HEK293 (cell line): ENCODE measurements at regions not wholly inside any gene's neighbourhood (a gene's known extent, or its start where the extent isn't known, plus 50 kb on each side); places are given as distances from the start of the nearest gene placed in this dataset.
"Not testable (repeated sequence)": the region's sequence is repeated elsewhere in the genome, so short reads cannot be mapped to it uniquely, and the experiment has no call there.

Experiments used
- CTCF ChIA-PET: fragments of 350-600 bp; formaldehyde crosslinking; extraction: SDS; loops from one replicate; lab custom pipeline; 2021; ENCODE audit warnings: antibody characterized with exemption; lab: Yijun Ruan, JAX
- POLR2A ChIA-PET: fragments of 300-600 bp; formaldehyde crosslinking; extraction: SDS; loops from one replicate; lab custom pipeline; 2020; ENCODE audit warnings: antibody characterized with exemption, inconsistent platforms; lab: Yijun Ruan, JAX
- H3K27ac ChIP-seq: fragments of 200-500 bp; sonication (Bioruptor generic); 2 replicates; pipeline ENCODE4 v1.5.1; 2014; ENCODE audit warnings: low read depth, low read length, control low read depth, inconsistent platforms; ENCODE audit errors: extremely low read depth
- H3K36me3 ChIP-seq, 2 experiments: fragments of 200-500 bp in 1 of 2; sonication (Bioruptor generic) in 1 of 2; 1 replicate in 1 of 2; 2 replicates in 1 of 2; pipeline ENCODE4 v1.5.1; 2014 to 2017; ENCODE audit warnings: inconsistent platforms in 2 of 2, low read length in 2 of 2; ENCODE audit not compliant: control insufficient read depth in 2 of 2, insufficient read depth in 1 of 2
- H3K4me1 ChIP-seq: fragments of 200-500 bp; sonication (Bioruptor generic); 2 replicates; pipeline ENCODE4 v1.5.1; 2014; ENCODE audit warnings: mild to moderate bottlenecking, low read length, inconsistent platforms; ENCODE audit not compliant: control insufficient read depth, insufficient read depth
- H3K4me3 ChIP-seq: 2 replicates; pipeline ENCODE4 v1.5.1; 2011; ENCODE audit warnings: low read depth, mild to moderate bottlenecking, control low read depth, low read length, moderate library complexity
- H3K9me3 ChIP-seq: fragments of 200-500 bp; sonication (Bioruptor generic); 2 replicates; pipeline ENCODE4 v1.5.1; 2014; ENCODE audit warnings: low read depth, low read length, inconsistent platforms; ENCODE audit not compliant: control insufficient read depth, insufficient read depth
- HIC1 ChIP-seq: fragments of 450-650 bp; formaldehyde crosslinking; IDR thresholded peaks from 2 replicates; pipeline ENCODE4 v1.5.1; 2016; ENCODE audit warnings: missing biosample characterization, missing genetic modification characterization
- KLF1 ChIP-seq: fragments of 450-650 bp; formaldehyde crosslinking; IDR thresholded peaks from 2 replicates; pipeline ENCODE4 v1.5.1; 2016; ENCODE audit warnings: missing biosample characterization, missing genetic modification characterization
- MEIS1 ChIP-seq: sonication (generic); formaldehyde crosslinking; IDR thresholded peaks from 2 replicates; pipeline ENCODE4 v1.8.1; 2022; ENCODE audit warnings: missing genetic modification reagents, mild to moderate bottlenecking, borderline replicate concordance
- OVOL3 ChIP-seq: fragments of 450-650 bp; formaldehyde crosslinking; IDR thresholded peaks from 2 replicates; pipeline ENCODE4 v1.5.1; 2016; ENCODE audit warnings: missing biosample characterization, missing genetic modification characterization
- PRDM1 ChIP-seq: fragments of 450-650 bp; formaldehyde crosslinking; IDR thresholded peaks from 2 replicates; pipeline ENCODE4; 2016; ENCODE audit warnings: missing biosample characterization, missing genetic modification characterization
- SP3 ChIP-seq: fragments of 450-650 bp; formaldehyde crosslinking; IDR thresholded peaks from 2 replicates; pipeline ENCODE4 v1.5.1; 2016; ENCODE audit warnings: missing biosample characterization, missing genetic modification characterization
- ZBTB21 ChIP-seq: fragments of 450-650 bp; formaldehyde crosslinking; IDR thresholded peaks from 2 replicates; pipeline ENCODE4 v1.5.1; 2017; ENCODE audit warnings: missing biosample characterization, missing genetic modification characterization
- ZEB2 ChIP-seq: fragments of 450-650 bp; formaldehyde crosslinking; IDR thresholded peaks from 2 replicates; pipeline ENCODE4 v1.5.1; 2016; ENCODE audit warnings: missing biosample characterization, missing genetic modification characterization
- ZFP3 ChIP-seq: fragments of 450-650 bp; formaldehyde crosslinking; IDR thresholded peaks from 2 replicates; pipeline ENCODE4 v1.5.1; 2016; ENCODE audit warnings: low read depth, missing biosample characterization, missing genetic modification characterization
- ZNF24 ChIP-seq: fragments of 450-650 bp; formaldehyde crosslinking; IDR thresholded peaks from 2 replicates; pipeline ENCODE4 v1.5.1; 2016; ENCODE audit warnings: missing biosample characterization, missing genetic modification characterization
- ZNF394 ChIP-seq: fragments of 450-650 bp; formaldehyde crosslinking; IDR thresholded peaks from 2 replicates; pipeline ENCODE4 v1.5.1; 2016; ENCODE audit warnings: missing biosample characterization, missing genetic modification characterization, mild to moderate bottlenecking, moderate library complexity, borderline replicate concordance
- ZNF48 ChIP-seq: fragments of 450-650 bp; formaldehyde crosslinking; IDR thresholded peaks from 2 replicates; pipeline ENCODE4 v1.5.1; 2016; ENCODE audit warnings: missing biosample characterization, missing genetic modification characterization
- ZNF530 ChIP-seq: fragments of 450-650 bp; formaldehyde crosslinking; IDR thresholded peaks from 2 replicates; pipeline ENCODE4 v1.5.1; 2016; ENCODE audit warnings: low read depth, missing biosample characterization, missing genetic modification characterization
- ZNF600 ChIP-seq: fragments of 450-650 bp; formaldehyde crosslinking; IDR thresholded peaks from 2 replicates; pipeline ENCODE4 v1.5.1; 2016; ENCODE audit warnings: missing biosample characterization, missing genetic modification characterization
- ZNF621 ChIP-seq: fragments of 450-650 bp; formaldehyde crosslinking; IDR thresholded peaks from 2 replicates; pipeline ENCODE4 v1.5.1; 2017; ENCODE audit warnings: missing biosample characterization, missing genetic modification characterization
- ZNF701 ChIP-seq: fragments of 450-650 bp; formaldehyde crosslinking; IDR thresholded peaks from 2 replicates; pipeline ENCODE4 v1.5.1; 2016; ENCODE audit warnings: missing biosample characterization, missing genetic modification characterization
- ZNF777 ChIP-seq: fragments of 450-650 bp; formaldehyde crosslinking; IDR thresholded peaks from 2 replicates; pipeline ENCODE4 v1.5.1; 2017; ENCODE audit warnings: missing biosample characterization, missing genetic modification characterization, borderline replicate concordance
- TF ChIP-seq, protein P1 (sequence below): IDR thresholded peaks from 2 replicates; pipeline ENCODE4 v1.6.1; 2011; ENCODE audit warnings: mild to moderate bottlenecking, low read depth, low read length, borderline replicate concordance
- TF ChIP-seq, protein P2 (sequence below): fragments of 450-650 bp; formaldehyde crosslinking; IDR thresholded peaks from 2 replicates; pipeline ENCODE4 v1.5.1; 2016; ENCODE audit warnings: missing biosample characterization, missing genetic modification characterization
- TF ChIP-seq, protein P3 (sequence below): fragments of 450-650 bp; formaldehyde crosslinking; IDR thresholded peaks from 2 replicates; pipeline ENCODE4 v1.5.1; 2016; ENCODE audit warnings: missing biosample characterization, missing genetic modification characterization
- TF ChIP-seq, protein P4 (sequence below): fragments of 450-650 bp; formaldehyde crosslinking; IDR thresholded peaks from 2 replicates; pipeline ENCODE4 v1.5.1; 2016; ENCODE audit warnings: missing biosample characterization, missing genetic modification characterization

GRCh38 chr12:97985834-97986233, 523.2 kb downstream of the RMST start:
- CTCF ChIA-PET: no interaction called here
- no peaks in the 10 kb centered on the region for H3K4me1 ChIP-seq
- H3K36me3 ChIP-seq: no peaks in the 10 kb centered on the region
- no peaks in the 10 kb centered on the region for H3K9me3 ChIP-seq
- no peak overlapping the region for H3K27ac ChIP-seq
- TF ChIP-seq SP3 (tag by site-specific recombination): no peak
- TF ChIP-seq KLF1 (tag by site-specific recombination): no peak
- TF ChIP-seq, protein P1, sequence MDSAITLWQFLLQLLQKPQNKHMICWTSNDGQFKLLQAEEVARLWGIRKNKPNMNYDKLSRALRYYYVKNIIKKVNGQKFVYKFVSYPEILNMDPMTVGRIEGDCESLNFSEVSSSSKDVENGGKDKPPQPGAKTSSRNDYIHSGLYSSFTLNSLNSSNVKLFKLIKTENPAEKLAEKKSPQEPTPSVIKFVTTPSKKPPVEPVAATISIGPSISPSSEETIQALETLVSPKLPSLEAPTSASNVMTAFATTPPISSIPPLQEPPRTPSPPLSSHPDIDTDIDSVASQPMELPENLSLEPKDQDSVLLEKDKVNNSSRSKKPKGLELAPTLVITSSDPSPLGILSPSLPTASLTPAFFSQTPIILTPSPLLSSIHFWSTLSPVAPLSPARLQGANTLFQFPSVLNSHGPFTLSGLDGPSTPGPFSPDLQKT: no peak
- no peak for TF ChIP-seq OVOL3 (tag by site-specific recombination)
- TF ChIP-seq, protein P2, sequence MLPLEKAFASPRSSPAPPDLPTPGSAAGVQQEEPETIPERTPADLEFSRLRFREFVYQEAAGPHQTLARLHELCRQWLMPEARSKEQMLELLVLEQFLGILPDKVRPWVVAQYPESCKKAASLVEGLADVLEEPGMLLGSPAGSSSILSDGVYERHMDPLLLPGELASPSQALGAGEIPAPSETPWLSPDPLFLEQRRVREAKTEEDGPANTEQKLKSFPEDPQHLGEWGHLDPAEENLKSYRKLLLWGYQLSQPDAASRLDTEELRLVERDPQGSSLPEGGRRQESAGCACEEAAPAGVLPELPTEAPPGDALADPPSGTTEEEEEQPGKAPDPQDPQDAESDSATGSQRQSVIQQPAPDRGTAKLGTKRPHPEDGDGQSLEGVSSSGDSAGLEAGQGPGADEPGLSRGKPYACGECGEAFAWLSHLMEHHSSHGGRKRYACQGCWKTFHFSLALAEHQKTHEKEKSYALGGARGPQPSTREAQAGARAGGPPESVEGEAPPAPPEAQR: no peak
- no peak for TF ChIP-seq ZNF777 (tag by site-specific recombination)
- no peak for TF ChIP-seq ZEB2 (tag by site-specific recombination)
- no peak for TF ChIP-seq ZNF530 (tag by site-specific recombination)
- TF ChIP-seq ZNF394: no peak
- TF ChIP-seq ZNF600: no peak
- no peak for TF ChIP-seq ZNF48 (tag by site-specific recombination)
- TF ChIP-seq ZBTB21 (tag by site-specific recombination): no peak
- TF ChIP-seq, protein P3, sequence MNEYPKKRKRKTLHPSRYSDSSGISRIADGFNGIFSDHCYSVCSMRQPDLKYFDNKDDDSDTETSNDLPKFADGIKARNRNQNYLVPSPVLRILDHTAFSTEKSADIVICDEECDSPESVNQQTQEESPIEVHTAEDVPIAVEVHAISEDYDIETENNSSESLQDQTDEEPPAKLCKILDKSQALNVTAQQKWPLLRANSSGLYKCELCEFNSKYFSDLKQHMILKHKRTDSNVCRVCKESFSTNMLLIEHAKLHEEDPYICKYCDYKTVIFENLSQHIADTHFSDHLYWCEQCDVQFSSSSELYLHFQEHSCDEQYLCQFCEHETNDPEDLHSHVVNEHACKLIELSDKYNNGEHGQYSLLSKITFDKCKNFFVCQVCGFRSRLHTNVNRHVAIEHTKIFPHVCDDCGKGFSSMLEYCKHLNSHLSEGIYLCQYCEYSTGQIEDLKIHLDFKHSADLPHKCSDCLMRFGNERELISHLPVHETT: no peak
- TF ChIP-seq ZFP3 (tag by site-specific recombination): no peak
- TF ChIP-seq ZNF621: no peak
- TF ChIP-seq, protein P4, sequence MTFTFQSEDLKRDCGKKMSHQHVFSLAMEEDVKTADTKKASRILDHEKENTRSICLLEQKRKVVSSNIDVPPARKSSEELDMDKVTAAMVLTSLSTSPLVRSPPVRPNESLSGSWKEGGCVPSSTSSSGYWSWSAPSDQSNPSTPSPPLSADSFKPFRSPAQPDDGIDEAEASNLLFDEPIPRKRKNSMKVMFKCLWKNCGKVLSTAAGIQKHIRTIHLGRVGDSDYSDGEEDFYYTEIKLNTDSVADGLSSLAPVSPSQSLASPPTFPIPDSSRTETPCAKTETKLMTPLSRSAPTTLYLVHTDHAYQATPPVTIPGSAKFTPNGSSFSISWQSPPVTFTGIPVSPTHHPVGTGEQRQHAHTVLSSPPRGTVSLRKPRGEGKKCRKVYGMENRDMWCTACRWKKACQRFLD: no peak
- TF ChIP-seq MEIS1: no peak
- TF ChIP-seq ZNF24 (tag by site-specific recombination): no peak
- no peak for TF ChIP-seq HIC1
- no peak for TF ChIP-seq ZNF701
- TF ChIP-seq, all 188 proteins: peak for 0
- no peak overlapping the region for H3K4me3 ChIP-seq
- POLR2A ChIA-PET: no interaction called here

- H3K4me3 ChIP-seq, H3K27ac ChIP-seq, CTCF ChIA-PET: not testable (repeated sequence)
- peak; percentile 96 for TF ChIP-seq PRDM1
- TF ChIP-seq, all 188 proteins: peak for 1; not testable (repeated sequence) for 187
- POLR2A ChIA-PET, H3K36me3 ChIP-seq, H3K9me3 ChIP-seq, H3K4me1 ChIP-seq: not testable (repeated sequence)
Observed at GRCh38 chr12:97988588-97988987, 526.0 kb downstream of the RMST start.
